ENCODE measurements at regions not wholly inside any gene's neighbourhood (a gene's known extent, or its start where the extent isn't known, plus 50 kb on each side); places are given as distances from the start of the nearest gene placed in this dataset.

DNA sequence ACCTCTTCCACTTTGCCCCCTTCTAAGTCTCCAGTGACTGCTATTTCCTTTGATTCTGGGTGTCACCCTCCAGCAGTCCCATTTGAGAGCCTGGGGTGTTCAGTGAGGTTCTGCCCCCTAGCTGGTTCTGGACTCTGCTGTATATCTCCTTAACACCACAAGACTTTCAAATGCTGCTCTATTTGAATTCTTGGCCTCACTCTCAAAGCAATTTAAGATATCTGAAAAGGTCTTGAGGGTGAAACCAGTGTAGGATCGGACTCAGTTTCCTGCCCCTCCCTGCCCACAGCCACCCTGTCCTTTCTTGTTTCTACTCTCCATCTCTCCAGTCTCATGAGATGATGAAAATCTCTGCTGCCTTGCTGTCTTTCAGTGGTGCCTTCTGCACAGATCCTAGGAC lies 280.9 kb downstream of the TENT4A start:
- Histone ChIP-seq H3K4me1 (ENCODE audit: insufficient read depth, low read length) (peaks cover 2% of the 10 kb centered on the region), H3K9me3 (ENCODE audit: low read length) (no peaks in the 10 kb centered on the region), H3K36me3 (ENCODE audit: insufficient read depth, low read length) (no peaks in the 10 kb centered on the region), H3K4me3 (ENCODE audit: low read length) (no peak overlapping the region), H3K27me3 (ENCODE audit: insufficient read depth, low read length) (no peaks in the 10 kb centered on the region), H2AFZ (ENCODE audit: low read depth, low read length) (no peak overlapping the region)

DNA sequence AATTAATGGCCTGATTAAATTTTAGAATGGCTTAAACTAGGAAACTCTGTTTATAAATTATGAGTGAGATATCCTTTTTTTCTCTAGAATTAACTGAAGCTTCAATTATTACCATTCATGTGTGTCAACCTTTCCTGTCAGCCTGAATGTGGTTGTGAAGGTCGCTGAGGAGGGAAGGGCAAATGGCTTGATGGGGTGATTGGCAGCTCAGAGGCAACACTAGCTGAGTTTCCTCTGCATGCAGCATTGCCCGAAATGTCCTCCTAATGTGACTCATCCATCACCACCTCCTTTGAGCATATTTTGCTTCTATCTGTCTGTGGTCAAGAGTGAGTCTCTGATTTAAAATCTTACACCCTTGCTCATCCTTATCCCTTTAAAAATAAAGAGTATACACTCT lies 281.9 kb downstream of the TENT4A start:
- Histone ChIP-seq H3K36me3 (ENCODE audit: insufficient read depth, low read length) (no peaks in the 10 kb centered on the region), H2AFZ (ENCODE audit: low read depth, low read length) (no peak overlapping the region), H3K4me3 (ENCODE audit: low read length) (no peak overlapping the region), H3K9me3 (ENCODE audit: low read length) (no peaks in the 10 kb centered on the region), H3K4me1 (ENCODE audit: insufficient read depth, low read length) (no peaks in the 10 kb centered on the region), H3K27me3 (ENCODE audit: insufficient read depth, low read length) (no peaks in the 10 kb centered on the region)

DNA sequence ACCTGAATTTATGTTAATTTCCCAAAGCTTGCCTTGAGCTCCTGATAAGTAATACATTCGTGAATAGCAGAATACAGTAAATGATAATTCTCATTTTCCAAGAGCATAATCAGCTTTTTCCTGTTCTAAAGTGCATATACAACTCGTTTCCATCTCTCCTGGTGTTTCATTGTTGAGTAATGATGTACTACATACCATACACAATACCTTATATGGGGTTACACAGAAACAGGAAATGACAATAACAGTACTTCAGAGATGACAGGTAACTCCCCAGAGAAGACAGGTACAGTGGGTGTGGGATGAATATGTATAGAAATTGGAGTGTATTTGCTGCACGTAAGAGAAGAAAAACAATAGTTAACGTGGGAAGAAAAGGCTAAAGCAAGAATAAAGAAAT lies 287.1 kb downstream of the TENT4A start:
- peaks cover 8% of the 10 kb centered on the region for H3K4me1 ChIP-seq (ENCODE audit: insufficient read depth, low read length)
- H3K27me3 ChIP-seq (ENCODE audit: insufficient read depth, low read length), result no peaks in the 10 kb centered on the region
- H3K36me3 ChIP-seq (ENCODE audit: insufficient read depth, low read length), result no peaks in the 10 kb centered on the region
- H2AFZ ChIP-seq (ENCODE audit: low read depth, low read length), result no peak overlapping the region
- no peak overlapping the region for H3K4me3 ChIP-seq (ENCODE audit: low read length)
- H3K9me3 ChIP-seq (ENCODE audit: low read length), result no peaks in the 10 kb centered on the region

- H3K9me3 ChIP-seq (ENCODE audit: low read length), result no peaks in the 10 kb centered on the region
- no peaks in the 10 kb centered on the region for H3K36me3 ChIP-seq (ENCODE audit: insufficient read depth, low read length)
- no peak overlapping the region for H3K4me3 ChIP-seq (ENCODE audit: low read length)
These were observed 297.4 kb downstream of the TENT4A start for GRCh38 chr5:7010591-7010990.

DNA sequence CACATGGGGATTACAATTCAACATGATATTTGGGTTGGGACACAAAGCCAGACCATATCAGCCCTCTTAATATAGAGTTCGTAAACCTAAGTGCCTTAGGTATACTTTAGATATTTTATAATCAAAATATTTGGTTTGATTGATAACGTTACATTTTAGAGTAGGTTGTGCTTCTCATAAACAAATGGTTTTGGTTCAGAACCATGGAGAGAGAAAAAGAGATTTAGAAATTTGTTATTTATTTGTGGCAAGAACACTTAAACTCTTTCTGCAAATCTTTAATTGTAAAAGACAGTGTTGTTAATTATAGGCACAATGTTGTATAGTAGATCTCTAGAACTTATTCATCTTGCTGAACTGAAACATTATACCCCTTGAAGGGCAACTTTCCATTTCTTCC lies 298.8 kb downstream of the TENT4A start:
- Histone ChIP-seq H3K27me3 (ENCODE audit: insufficient read depth, low read length) (no peaks in the 10 kb centered on the region), H3K4me1 (ENCODE audit: insufficient read depth, low read length) (no peaks in the 10 kb centered on the region), H3K36me3 (ENCODE audit: insufficient read depth, low read length) (no peaks in the 10 kb centered on the region), H3K9me3 (ENCODE audit: low read length) (no peaks in the 10 kb centered on the region), H3K4me3 (ENCODE audit: low read length) (no peak overlapping the region), H2AFZ (ENCODE audit: low read depth, low read length) (no peak overlapping the region)

More at GRCh38 chr5:7010591-7010990, 297.4 kb downstream of the TENT4A start:
- H3K4me1 ChIP-seq (ENCODE audit: insufficient read depth, low read length), result no peaks in the 10 kb centered on the region
- H2AFZ ChIP-seq (ENCODE audit: low read depth, low read length), result no peak overlapping the region
- no peaks in the 10 kb centered on the region for H3K27me3 ChIP-seq (ENCODE audit: insufficient read depth, low read length)

DNA sequence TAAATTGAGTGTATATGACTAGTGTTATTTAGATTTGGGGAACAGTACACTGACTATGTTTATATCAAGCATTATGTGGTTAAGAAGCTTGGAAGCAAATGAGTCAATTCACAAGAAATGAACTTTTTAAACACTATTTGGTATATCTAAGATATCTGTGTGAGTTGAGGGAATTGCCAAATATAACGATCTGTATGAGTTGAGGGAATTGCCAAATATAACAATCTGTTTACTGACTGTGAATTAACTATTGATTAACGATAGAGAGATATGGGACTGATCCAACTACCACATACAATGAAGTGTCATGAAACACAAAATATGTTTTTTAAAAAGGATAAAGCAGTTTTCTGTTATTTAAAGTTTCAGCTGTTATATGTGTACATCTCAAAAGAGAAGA lies 301.4 kb downstream of the TENT4A start:
- no peaks in the 10 kb centered on the region for H3K27me3 ChIP-seq (ENCODE audit: insufficient read depth, low read length)
- H3K36me3 ChIP-seq (ENCODE audit: insufficient read depth, low read length), result no peaks in the 10 kb centered on the region
- H3K4me1 ChIP-seq (ENCODE audit: insufficient read depth, low read length), result peaks cover 2% of the 10 kb centered on the region
- H3K4me3 ChIP-seq (ENCODE audit: low read length), result no peak overlapping the region
- H2AFZ ChIP-seq (ENCODE audit: low read depth, low read length), result no peak overlapping the region
- H3K9me3 ChIP-seq (ENCODE audit: low read length), result no peaks in the 10 kb centered on the region

GRCh38 chr5:7015586-7016256 lies 302.5 kb downstream of the TENT4A start:
- peaks cover 2% of the 10 kb centered on the region for H3K4me1 ChIP-seq (ENCODE audit: insufficient read depth, low read length)
- H3K36me3 ChIP-seq (ENCODE audit: insufficient read depth, low read length), result no peaks in the 10 kb centered on the region
- H3K9me3 ChIP-seq (ENCODE audit: low read length), result no peaks in the 10 kb centered on the region
- H2AFZ ChIP-seq (ENCODE audit: low read depth, low read length), result no peak overlapping the region
- H3K4me3 ChIP-seq (ENCODE audit: low read length), result no peak overlapping the region
- H3K27me3 ChIP-seq (ENCODE audit: insufficient read depth, low read length), result no peaks in the 10 kb centered on the region

GRCh38 chr5:7016999-7017747 lies 303.9 kb downstream of the TENT4A start:
- no peak overlapping the region for H3K4me3 ChIP-seq (ENCODE audit: low read length)
- H3K36me3 ChIP-seq (ENCODE audit: insufficient read depth, low read length), result no peaks in the 10 kb centered on the region
- H3K9me3 ChIP-seq (ENCODE audit: low read length), result peaks cover 2% of the 10 kb centered on the region
- H3K27me3 ChIP-seq (ENCODE audit: insufficient read depth, low read length), result no peaks in the 10 kb centered on the region
- H3K4me1 ChIP-seq (ENCODE audit: insufficient read depth, low read length), result peaks cover 2% of the 10 kb centered on the region
- no peak overlapping the region for H2AFZ ChIP-seq (ENCODE audit: low read depth, low read length)

GRCh38 chr5:7018198-7018597 lies 305.0 kb downstream of the TENT4A start:
- peaks cover 2% of the 10 kb centered on the region for H3K4me1 ChIP-seq (ENCODE audit: insufficient read depth, low read length)
- H3K27me3 ChIP-seq (ENCODE audit: insufficient read depth, low read length), result no peaks in the 10 kb centered on the region
- no peak overlapping the region for H3K4me3 ChIP-seq (ENCODE audit: low read length)
- H3K9me3 ChIP-seq (ENCODE audit: low read length), result peaks cover 9% of the 10 kb centered on the region
- H2AFZ ChIP-seq (ENCODE audit: low read depth, low read length), result no peak overlapping the region
- no peaks in the 10 kb centered on the region for H3K36me3 ChIP-seq (ENCODE audit: insufficient read depth, low read length)

- Histone ChIP-seq H3K27me3 (ENCODE audit: insufficient read depth, low read length) (no peaks in the 10 kb centered on the region), H2AFZ (ENCODE audit: low read depth, low read length) (no peak overlapping the region), H3K36me3 (ENCODE audit: insufficient read depth, low read length) (no peaks in the 10 kb centered on the region), H3K4me1 (ENCODE audit: insufficient read depth, low read length) (peaks cover 2% of the 10 kb centered on the region), H3K4me3 (ENCODE audit: low read length) (no peak overlapping the region), H3K9me3 (ENCODE audit: low read length) (peaks cover 9% of the 10 kb centered on the region)
These were observed 305.4 kb downstream of the TENT4A start for GRCh38 chr5:7018601-7019000.

- no peaks in the 10 kb centered on the region for H3K4me1 ChIP-seq (ENCODE audit: insufficient read depth, low read length)
- H3K27me3 ChIP-seq (ENCODE audit: insufficient read depth, low read length), result no peaks in the 10 kb centered on the region
- H3K9me3 ChIP-seq (ENCODE audit: low read length), result no peaks in the 10 kb centered on the region
- H3K36me3 ChIP-seq (ENCODE audit: insufficient read depth, low read length), result no peaks in the 10 kb centered on the region
- no peak overlapping the region for H3K4me3 ChIP-seq (ENCODE audit: low read length)
- no peak overlapping the region for H2AFZ ChIP-seq (ENCODE audit: low read depth, low read length)
These were observed 323.1 kb downstream of the TENT4A start for GRCh38 chr5:7036192-7036835.

GRCh38 chr5:7039074-7039473 lies 325.8 kb downstream of the TENT4A start:
- H3K4me1 ChIP-seq (ENCODE audit: insufficient read depth, low read length), result no peaks in the 10 kb centered on the region
- H2AFZ ChIP-seq (ENCODE audit: low read depth, low read length), result no peak overlapping the region
- H3K36me3 ChIP-seq (ENCODE audit: insufficient read depth, low read length), result no peaks in the 10 kb centered on the region
- H3K4me3 ChIP-seq (ENCODE audit: low read length), result no peak overlapping the region
- no peaks in the 10 kb centered on the region for H3K9me3 ChIP-seq (ENCODE audit: low read length)
- no peaks in the 10 kb centered on the region for H3K27me3 ChIP-seq (ENCODE audit: insufficient read depth, low read length)

DNA sequence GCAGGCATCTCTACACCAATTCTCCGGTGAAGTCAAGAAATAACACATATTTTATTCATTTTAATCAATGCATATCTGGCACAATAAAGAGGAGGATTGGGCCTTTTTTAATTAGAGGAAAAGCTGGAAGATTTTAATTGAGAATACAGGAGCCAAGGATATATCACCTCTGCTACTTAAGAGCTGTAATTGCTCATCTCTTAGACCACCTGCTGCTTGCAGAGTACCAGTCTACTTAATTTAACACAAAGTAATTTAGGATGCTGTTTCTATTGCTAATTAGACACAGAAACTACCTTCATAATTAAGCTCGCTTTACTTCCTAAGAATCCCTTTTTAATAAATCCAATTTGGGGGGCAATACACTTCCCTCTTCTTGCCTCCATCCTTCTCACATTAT lies 326.9 kb downstream of the TENT4A start:
- no peaks in the 10 kb centered on the region for H3K4me1 ChIP-seq (ENCODE audit: insufficient read depth, low read length)

More for the DNA sequence above, 326.9 kb downstream of the TENT4A start:
- Histone ChIP-seq H3K4me3 (ENCODE audit: low read length) (no peak overlapping the region), H3K36me3 (ENCODE audit: insufficient read depth, low read length) (no peaks in the 10 kb centered on the region), H3K9me3 (ENCODE audit: low read length) (no peaks in the 10 kb centered on the region), H2AFZ (ENCODE audit: low read depth, low read length) (no peak overlapping the region), H3K27me3 (ENCODE audit: insufficient read depth, low read length) (no peaks in the 10 kb centered on the region)
